H1 (cell line): ENCODE measurements at regions not wholly inside any gene's neighbourhood (a gene's known extent, or its start where the extent isn't known, plus 50 kb on each side); places are given as distances from the start of the nearest gene placed in this dataset.

Experiments
- CTBP2 ChIP-seq: IDR thresholded peaks from 2 replicates; pipeline ENCODE4 v1.7.0; 2011; ENCODE audit warnings: borderline replicate concordance, mild to moderate bottlenecking, moderate library complexity, mixed read lengths, low read length; ENCODE audit not compliant: insufficient read depth, insufficient read length

DNA sequence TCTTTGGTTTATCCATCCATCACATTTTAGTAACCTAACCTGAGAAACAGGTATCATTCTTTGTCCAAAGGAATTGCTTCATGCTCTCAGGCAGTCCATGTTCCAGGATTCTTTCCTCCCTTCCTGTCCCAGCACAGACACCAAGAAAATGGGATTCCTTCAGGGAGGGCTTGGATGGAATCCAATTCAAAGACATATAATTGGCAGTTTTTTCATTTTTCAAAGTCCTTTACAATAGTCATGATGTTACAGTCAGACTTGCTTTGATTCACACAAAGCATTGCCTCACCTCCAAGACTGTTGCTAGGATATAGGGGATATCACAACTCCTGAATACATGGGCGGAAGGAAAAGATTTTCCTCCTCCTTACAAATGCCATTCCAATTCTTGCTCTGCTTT is 241.4 kb upstream of the ACVR2A start (continued):
- no peak for TF ChIP-seq CTBP2
